HFF-Myc (cell line): ENCODE measurements at regions not wholly inside any gene's neighbourhood (a gene's known extent, or its start where the extent isn't known, plus 50 kb on each side); places are given as distances from the start of the nearest gene placed in this dataset.

Source experiments
- DNase-seq: peaks from one replicate; pipeline ENCODE4 v3.0.0-alpha.2; 2011; ENCODE audit warnings: low read depth; ENCODE audit errors: extremely low read depth
- H3K4me3 ChIP-seq: replicated peaks from 2 replicates; pipeline ENCODE4 v1.5.1; 2011; ENCODE audit warnings: low read depth, mild to moderate bottlenecking, control low read depth, low read length
- TF ChIP-seq, protein P1 (sequence below): IDR thresholded peaks from 2 replicates; pipeline ENCODE4 v1.5.1; 2012; ENCODE audit warnings: mild to moderate bottlenecking, low read depth, low read length, control low read depth; ENCODE audit errors: missing control alignments

DNA sequence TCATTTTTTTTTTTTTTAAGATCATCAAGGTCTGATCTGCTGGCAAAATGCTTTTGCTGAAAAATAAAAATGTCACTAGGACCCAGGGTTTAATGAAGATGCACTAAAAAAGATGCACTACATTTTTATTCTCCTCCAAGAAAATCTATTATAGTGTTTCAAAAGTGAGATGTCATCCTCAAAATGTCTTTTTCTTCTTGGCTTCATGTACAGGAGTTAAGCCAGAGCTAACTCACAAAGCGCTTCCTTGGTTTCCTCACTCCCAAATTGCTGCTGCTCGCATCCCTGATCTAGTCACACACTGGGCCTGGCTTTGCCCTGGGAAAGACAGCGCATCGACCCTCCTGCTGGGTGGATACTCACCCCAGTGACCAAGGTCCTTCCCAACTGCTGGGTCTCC is 113.4 kb upstream of the CCDC68 start:
- TF ChIP-seq, protein P1, sequence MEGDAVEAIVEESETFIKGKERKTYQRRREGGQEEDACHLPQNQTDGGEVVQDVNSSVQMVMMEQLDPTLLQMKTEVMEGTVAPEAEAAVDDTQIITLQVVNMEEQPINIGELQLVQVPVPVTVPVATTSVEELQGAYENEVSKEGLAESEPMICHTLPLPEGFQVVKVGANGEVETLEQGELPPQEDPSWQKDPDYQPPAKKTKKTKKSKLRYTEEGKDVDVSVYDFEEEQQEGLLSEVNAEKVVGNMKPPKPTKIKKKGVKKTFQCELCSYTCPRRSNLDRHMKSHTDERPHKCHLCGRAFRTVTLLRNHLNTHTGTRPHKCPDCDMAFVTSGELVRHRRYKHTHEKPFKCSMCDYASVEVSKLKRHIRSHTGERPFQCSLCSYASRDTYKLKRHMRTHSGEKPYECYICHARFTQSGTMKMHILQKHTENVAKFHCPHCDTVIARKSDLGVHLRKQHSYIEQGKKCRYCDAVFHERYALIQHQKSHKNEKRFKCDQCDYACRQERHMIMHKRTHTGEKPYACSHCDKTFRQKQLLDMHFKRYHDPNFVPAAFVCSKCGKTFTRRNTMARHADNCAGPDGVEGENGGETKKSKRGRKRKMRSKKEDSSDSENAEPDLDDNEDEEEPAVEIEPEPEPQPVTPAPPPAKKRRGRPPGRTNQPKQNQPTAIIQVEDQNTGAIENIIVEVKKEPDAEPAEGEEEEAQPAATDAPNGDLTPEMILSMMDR, result no peak
- no peak for DNase-seq
- H3K4me3 ChIP-seq, result no peak overlapping the region

GRCh38 chr18:55072181-55072580 is 112.9 kb upstream of the CCDC68 start:
- no peak for DNase-seq
- no peak overlapping the region for H3K4me3 ChIP-seq
- TF ChIP-seq, protein P1, result no peak

- TF ChIP-seq, protein P1, result no peak
- no peak overlapping the region for H3K4me3 ChIP-seq
- DNase-seq, result no peak
Measured at GRCh38 chr18:55069497-55069896, 110.2 kb upstream of the CCDC68 start.

DNA sequence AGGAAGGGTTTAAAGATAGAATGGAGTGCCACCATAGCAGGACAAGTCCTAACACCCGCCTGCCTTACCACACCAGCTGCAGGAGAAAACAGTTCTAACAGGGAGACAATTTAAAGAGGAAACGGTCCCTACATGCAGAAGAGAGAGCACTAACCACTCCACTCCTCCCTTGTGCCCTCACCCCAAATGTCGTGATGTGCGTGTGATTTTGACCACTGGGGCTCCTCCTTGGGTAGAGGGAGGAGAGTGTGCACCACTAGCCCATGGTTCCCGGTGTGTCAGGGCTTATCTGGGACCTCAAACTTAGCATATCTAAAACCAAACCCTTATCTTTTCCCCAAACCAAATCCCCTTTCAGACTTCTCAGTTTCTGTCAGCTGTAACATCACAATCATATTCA is 105.5 kb upstream of the CCDC68 start:
- no peak for DNase-seq
- TF ChIP-seq, protein P1, result no peak
- H3K4me3 ChIP-seq, result no peak overlapping the region

GRCh38 chr18:55064073-55064472 is 104.8 kb upstream of the CCDC68 start:
- no peak overlapping the region for H3K4me3 ChIP-seq
- TF ChIP-seq, protein P1, result no peak
- no peak for DNase-seq

GRCh38 chr18:55054021-55054990 is 95.0 kb upstream of the CCDC68 start:
- no peak for DNase-seq
- TF ChIP-seq, protein P1, result no peak
- H3K4me3 ChIP-seq, result no peak overlapping the region

- no peak overlapping the region for H3K4me3 ChIP-seq
- TF ChIP-seq, protein P1, result no peak
- DNase-seq, result no peak
Measured at GRCh38 chr18:55048892-55049291, 89.6 kb upstream of the CCDC68 start.
